PC-3 (cell line): ENCODE measurements at regions not wholly inside any gene's neighbourhood (a gene's known extent, or its start where the extent isn't known, plus 50 kb on each side); places are given as distances from the start of the nearest gene placed in this dataset.

Experiments used
- CTCF ChIP-seq: fragments of 300-600 bp; sonication (generic); conservative IDR thresholded peaks from 2 replicates; pipeline ENCODE4 v1.5.1; 2017; ENCODE audit warnings: antibody characterized with exemption, low read depth, mild to moderate bottlenecking, low read length
- EZH2 ChIP-seq: fragments of 300-600 bp; sonication (generic); IDR thresholded peaks from one replicate; pipeline ENCODE4 v1.6.1; 2017; ENCODE audit warnings: antibody characterized with exemption, mild to moderate bottlenecking, low read length; ENCODE audit not compliant: unreplicated experiment

- TF ChIP-seq CTCF (no peak), EZH2 (no peak)
These were observed 150.0 kb upstream of the UBL3 start for GRCh38 chr13:30000370-30000765.
